ENCODE measurements at regions not wholly inside any gene's neighbourhood (a gene's known extent, or its start where the extent isn't known, plus 50 kb on each side); places are given as distances from the start of the nearest gene placed in this dataset.
A peak's percentile ranks its signal among the peaks of the same experiment; 100 is the strongest.
"Not testable (repeated sequence)": the region's sequence is repeated elsewhere in the genome, so short reads cannot be mapped to it uniquely, and the experiment has no call there.

- DNase-seq (ENCODE audit: low read depth): no peak
- no peak overlapping the region for H3K4me3 ChIP-seq (replicated peaks; ENCODE audit: low read depth, low read length)
- no peak for TF ChIP-seq CTCF (IDR thresholded peaks at IDR 0.05; ENCODE audit: low read length, missing control alignments)
Observed at GRCh38 chr7:32661929-32662328, 166.6 kb downstream of the AVL9 start.

GRCh38 chr7:32661501-32661900, 166.2 kb downstream of the AVL9 start:
- no peak for DNase-seq (ENCODE audit: low read depth)
- no peak for TF ChIP-seq CTCF (IDR thresholded peaks at IDR 0.05; ENCODE audit: low read length, missing control alignments)
- no peak overlapping the region for H3K4me3 ChIP-seq (replicated peaks; ENCODE audit: low read depth, low read length)

GRCh38 chr7:32660936-32661335, 165.6 kb downstream of the AVL9 start:
- no peak overlapping the region for H3K4me3 ChIP-seq (replicated peaks; ENCODE audit: low read depth, low read length)
- TF ChIP-seq CTCF (IDR thresholded peaks at IDR 0.05; ENCODE audit: low read length, missing control alignments): no peak
- no peak for DNase-seq (ENCODE audit: low read depth)

- no peak for TF ChIP-seq CTCF (IDR thresholded peaks at IDR 0.05; ENCODE audit: low read length, missing control alignments)
- DNase-seq (ENCODE audit: low read depth): no peak
Observed at GRCh38 chr7:32659853-32660252, 164.6 kb downstream of the AVL9 start.

GRCh38 chr7:32658467-32658869, 163.2 kb downstream of the AVL9 start:
- H3K4me3 ChIP-seq (replicated peaks; ENCODE audit: low read depth, low read length): no peak overlapping the region
- no peak for TF ChIP-seq CTCF (IDR thresholded peaks at IDR 0.05; ENCODE audit: low read length, missing control alignments)
- no peak for DNase-seq (ENCODE audit: low read depth)

More at GRCh38 chr7:32659853-32660252, 164.6 kb downstream of the AVL9 start:
- H3K4me3 ChIP-seq (replicated peaks; ENCODE audit: low read depth, low read length): no peak overlapping the region

GRCh38 chr7:32658034-32658433, 162.7 kb downstream of the AVL9 start:
- no peak for TF ChIP-seq CTCF (IDR thresholded peaks at IDR 0.05; ENCODE audit: low read length, missing control alignments)
- H3K4me3 ChIP-seq (replicated peaks; ENCODE audit: low read depth, low read length): no peak overlapping the region
- peak; percentile 36 for DNase-seq (ENCODE audit: low read depth)

- not testable (repeated sequence) for DNase-seq (ENCODE audit: low read depth); H3K4me3 ChIP-seq (replicated peaks; ENCODE audit: low read depth, low read length)
Observed at GRCh38 chr7:32654549-32654948, 159.3 kb downstream of the AVL9 start.

- H3K4me3 ChIP-seq (replicated peaks; ENCODE audit: low read depth, low read length); DNase-seq (ENCODE audit: low read depth): not testable (repeated sequence)
Observed at GRCh38 chr7:32650356-32650755, 155.1 kb downstream of the AVL9 start.
